Activated naive CD8-positive, alpha-beta T cell treated with anti-CD3 and anti-CD28 coated beads for 36 hours (primary cell): ENCODE measurements at regions not wholly inside any gene's neighbourhood (a gene's known extent, or its start where the extent isn't known, plus 50 kb on each side); places are given as distances from the start of the nearest gene placed in this dataset.
"Not testable (repeated sequence)": the region's sequence is repeated elsewhere in the genome, so short reads cannot be mapped to it uniquely, and the experiment has no call there.

Source experiments
- DNase-seq: peaks from one replicate; pipeline ENCODE4 v3.0.0; 2021
- H3K27ac Mint-ChIP-seq: one replicate; pipeline ENCODE4 v1.8.0; 2022; ENCODE audit warnings: mild to moderate bottlenecking, moderate library complexity, mixed read lengths
- H3K27me3 Mint-ChIP-seq: one replicate; pipeline ENCODE4 v1.8.0; 2022; ENCODE audit warnings: mild to moderate bottlenecking, mixed read lengths
- H3K36me3 Mint-ChIP-seq: one replicate; pipeline ENCODE4 v1.8.0; 2021; ENCODE audit warnings: mild to moderate bottlenecking, mixed read lengths
- H3K4me1 Mint-ChIP-seq: one replicate; pipeline ENCODE4 v1.8.0; 2021; ENCODE audit warnings: mixed read lengths
- H3K4me3 Mint-ChIP-seq: one replicate; pipeline ENCODE4 v1.8.0; 2022; ENCODE audit warnings: mild to moderate bottlenecking, moderate library complexity, mixed read lengths
- H3K9me3 Mint-ChIP-seq: one replicate; pipeline ENCODE4 v1.8.0; 2022; ENCODE audit warnings: mixed read lengths

DNA sequence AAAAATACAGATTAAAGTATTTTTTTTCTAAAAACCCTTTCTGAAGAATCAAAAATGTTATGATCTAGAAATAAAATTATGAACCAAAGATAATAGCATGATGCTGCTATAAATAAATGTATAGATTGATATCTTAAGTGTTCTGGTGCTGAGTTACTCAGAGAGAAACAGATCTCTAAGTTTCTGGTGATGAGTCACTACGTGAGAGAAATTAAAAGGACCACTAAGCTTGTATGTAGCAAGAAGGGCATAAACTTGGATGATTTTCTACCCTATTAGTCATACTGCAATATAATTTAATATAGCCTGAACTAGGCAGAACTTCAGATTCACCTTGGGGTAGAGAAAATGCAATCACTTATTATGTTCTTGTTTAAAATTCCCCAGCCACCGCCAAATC is 514.8 kb downstream of the AMY1C start:
- H3K27ac Mint-ChIP-seq = no peak overlapping the region
- H3K36me3 Mint-ChIP-seq = no peaks in the 10 kb centered on the region
- H3K9me3 Mint-ChIP-seq = peaks cover 5% of the 10 kb centered on the region
- H3K27me3 Mint-ChIP-seq = no peaks in the 10 kb centered on the region
- H3K4me1 Mint-ChIP-seq = no peaks in the 10 kb centered on the region
- H3K4me3 Mint-ChIP-seq = no peak overlapping the region
- DNase-seq = no peak

DNA sequence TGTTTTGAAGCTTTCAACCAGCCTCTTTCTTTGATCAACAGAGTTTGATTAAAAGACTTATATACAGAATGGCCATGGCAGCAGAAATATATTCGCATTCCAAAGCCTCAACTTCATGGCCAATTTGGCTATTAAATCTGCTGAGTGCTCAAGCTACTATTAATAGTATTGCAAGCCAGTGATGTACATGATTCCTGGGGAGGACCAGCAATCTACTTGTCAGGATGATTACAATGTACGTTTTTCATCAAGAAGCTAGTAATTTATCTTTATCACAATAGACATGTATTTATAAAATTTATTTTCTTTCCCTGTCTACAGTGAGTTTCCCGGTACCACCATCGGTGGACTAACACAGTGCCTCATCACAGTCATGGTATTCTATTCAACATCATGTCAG is 515.5 kb downstream of the AMY1C start:
- H3K36me3 Mint-ChIP-seq = no peaks in the 10 kb centered on the region
- no peak overlapping the region for H3K27ac Mint-ChIP-seq
- no peak overlapping the region for H3K4me3 Mint-ChIP-seq
- DNase-seq = no peak
- H3K27me3 Mint-ChIP-seq = no peaks in the 10 kb centered on the region
- H3K9me3 Mint-ChIP-seq = peaks cover 5% of the 10 kb centered on the region
- no peaks in the 10 kb centered on the region for H3K4me1 Mint-ChIP-seq

GRCh38 chr1:104266612-104267011 is 516.9 kb downstream of the AMY1C start:
- Mint-ChIP-seq H3K27ac (no peak overlapping the region), H3K36me3 (no peaks in the 10 kb centered on the region), H3K4me3 (no peak overlapping the region), H3K9me3 (peaks cover 5% of the 10 kb centered on the region), H3K27me3 (no peaks in the 10 kb centered on the region), H3K4me1 (no peaks in the 10 kb centered on the region)
- no peak for DNase-seq

DNA sequence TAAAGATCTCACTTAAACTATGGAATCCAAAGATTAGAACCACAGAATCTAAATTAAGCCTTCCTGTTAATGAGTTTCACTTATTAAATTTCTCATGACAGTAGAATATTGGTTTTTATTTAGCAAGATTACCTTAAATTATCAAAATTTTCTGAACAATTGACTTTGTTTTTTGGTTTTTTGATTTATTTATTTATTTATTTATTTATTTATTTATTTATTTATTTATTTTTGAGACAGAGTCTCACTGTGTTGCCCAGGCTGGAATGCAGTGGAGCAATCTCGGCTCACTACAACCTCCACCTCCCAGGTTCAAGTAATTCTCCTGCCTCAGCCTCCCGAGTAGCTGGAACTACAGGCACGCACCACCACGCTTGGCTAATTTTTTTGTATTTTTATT is 538.6 kb downstream of the AMY1C start:
- not testable (repeated sequence) for H3K9me3 Mint-ChIP-seq, H3K27ac Mint-ChIP-seq, H3K4me3 Mint-ChIP-seq, H3K36me3 Mint-ChIP-seq, H3K4me1 Mint-ChIP-seq, DNase-seq, H3K27me3 Mint-ChIP-seq

GRCh38 chr1:104291156-104291555 is 541.5 kb downstream of the AMY1C start:
- Mint-ChIP-seq H3K4me1 (no peaks in the 10 kb centered on the region), H3K36me3 (no peaks in the 10 kb centered on the region), H3K27ac (no peak overlapping the region), H3K9me3 (peaks cover 8% of the 10 kb centered on the region), H3K27me3 (no peaks in the 10 kb centered on the region), H3K4me3 (no peak overlapping the region)
- DNase-seq = no peak

GRCh38 chr1:104294259-104294658 is 544.6 kb downstream of the AMY1C start:
- no peak for DNase-seq
- no peak overlapping the region for H3K27ac Mint-ChIP-seq
- no peaks in the 10 kb centered on the region for H3K36me3 Mint-ChIP-seq
- H3K27me3 Mint-ChIP-seq = no peaks in the 10 kb centered on the region
- H3K4me1 Mint-ChIP-seq = no peaks in the 10 kb centered on the region
- no peak overlapping the region for H3K4me3 Mint-ChIP-seq
- H3K9me3 Mint-ChIP-seq = peaks cover 1% of the 10 kb centered on the region

- peaks cover 1% of the 10 kb centered on the region for H3K9me3 Mint-ChIP-seq
- H3K36me3 Mint-ChIP-seq = no peaks in the 10 kb centered on the region
- DNase-seq = no peak
- H3K27me3 Mint-ChIP-seq = no peaks in the 10 kb centered on the region
- no peaks in the 10 kb centered on the region for H3K4me1 Mint-ChIP-seq
- H3K27ac Mint-ChIP-seq = no peak overlapping the region
- no peak overlapping the region for H3K4me3 Mint-ChIP-seq
Observed at GRCh38 chr1:104295511-104295910, 545.8 kb downstream of the AMY1C start.

DNA sequence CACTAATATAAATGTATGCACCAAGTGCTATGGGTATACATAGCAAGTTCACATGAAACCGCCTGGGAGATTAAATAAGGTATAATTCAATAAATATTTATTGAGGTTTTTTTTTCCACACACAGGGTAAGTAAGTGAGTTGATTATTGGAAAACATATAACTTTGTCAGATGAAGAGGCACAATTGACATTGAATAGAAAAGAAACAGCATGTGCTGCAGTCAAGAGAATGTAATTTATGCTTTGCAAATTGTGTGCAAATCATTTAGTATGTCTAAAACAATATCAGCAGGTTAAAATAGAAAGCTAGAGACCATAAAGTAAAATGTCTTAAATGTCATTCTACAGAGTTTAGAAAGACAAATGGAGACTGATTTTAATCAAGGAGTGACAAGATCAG is 560.0 kb downstream of the AMY1C start:
- Mint-ChIP-seq H3K4me3 (no peak overlapping the region), H3K9me3 (peaks cover 19% of the 10 kb centered on the region), H3K36me3 (no peaks in the 10 kb centered on the region), H3K4me1 (no peaks in the 10 kb centered on the region), H3K27ac (no peak overlapping the region), H3K27me3 (no peaks in the 10 kb centered on the region)
- no peak for DNase-seq

- H3K4me3 Mint-ChIP-seq = no peak overlapping the region
- H3K27ac Mint-ChIP-seq = no peak overlapping the region
- no peak for DNase-seq
- H3K4me1 Mint-ChIP-seq = no peaks in the 10 kb centered on the region
- H3K9me3 Mint-ChIP-seq = peaks cover 12% of the 10 kb centered on the region
- no peaks in the 10 kb centered on the region for H3K27me3 Mint-ChIP-seq
- H3K36me3 Mint-ChIP-seq = no peaks in the 10 kb centered on the region
Observed at GRCh38 chr1:104315823-104316222, 566.1 kb downstream of the AMY1C start.

- H3K27me3 Mint-ChIP-seq = no peaks in the 10 kb centered on the region
- no peak for DNase-seq
- H3K36me3 Mint-ChIP-seq = no peaks in the 10 kb centered on the region
- H3K27ac Mint-ChIP-seq = no peak overlapping the region
- H3K4me3 Mint-ChIP-seq = no peak overlapping the region
- H3K4me1 Mint-ChIP-seq = no peaks in the 10 kb centered on the region
- peaks cover 1% of the 10 kb centered on the region for H3K9me3 Mint-ChIP-seq
Observed at GRCh38 chr1:104322131-104322530, 572.4 kb downstream of the AMY1C start.

DNA sequence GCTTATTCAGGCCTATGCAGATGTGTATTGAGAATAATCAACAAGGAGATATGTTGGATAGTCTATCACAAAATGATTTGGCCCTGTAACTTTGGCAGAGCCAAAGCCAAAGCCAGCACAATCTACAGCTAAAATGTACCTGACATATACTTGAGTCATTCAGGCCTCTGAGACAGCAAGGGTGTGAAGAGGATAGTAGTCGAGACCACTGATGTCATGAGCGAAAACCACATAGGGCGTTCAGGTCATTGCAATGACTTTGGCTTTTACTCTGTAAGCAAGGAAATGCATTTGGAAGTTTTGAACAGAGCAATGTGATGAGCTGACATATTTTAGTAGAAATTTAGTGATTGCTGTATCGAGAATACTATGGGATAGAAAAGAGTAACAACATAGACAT is 579.6 kb downstream of the AMY1C start:
- Mint-ChIP-seq H3K36me3 (no peaks in the 10 kb centered on the region), H3K27me3 (no peaks in the 10 kb centered on the region), H3K4me1 (no peaks in the 10 kb centered on the region), H3K4me3 (no peak overlapping the region), H3K9me3 (peaks cover 6% of the 10 kb centered on the region), H3K27ac (no peak overlapping the region)
- DNase-seq = no peak

- peaks cover 12% of the 10 kb centered on the region for H3K9me3 Mint-ChIP-seq
- H3K27me3 Mint-ChIP-seq = no peaks in the 10 kb centered on the region
- no peak overlapping the region for H3K4me3 Mint-ChIP-seq
- no peaks in the 10 kb centered on the region for H3K4me1 Mint-ChIP-seq
- no peak for DNase-seq
- H3K36me3 Mint-ChIP-seq = no peaks in the 10 kb centered on the region
- H3K27ac Mint-ChIP-seq = no peak overlapping the region
Observed at GRCh38 chr1:104331763-104332162, 582.1 kb downstream of the AMY1C start.

- not testable (repeated sequence) for H3K4me3 Mint-ChIP-seq, DNase-seq, H3K4me1 Mint-ChIP-seq, H3K27ac Mint-ChIP-seq, H3K36me3 Mint-ChIP-seq, H3K27me3 Mint-ChIP-seq
- peaks cover 24% of the 10 kb centered on the region for H3K9me3 Mint-ChIP-seq
Observed at GRCh38 chr1:104337927-104338326, 588.2 kb downstream of the AMY1C start.

- no peak overlapping the region for H3K4me3 Mint-ChIP-seq
- no peaks in the 10 kb centered on the region for H3K36me3 Mint-ChIP-seq
- peaks cover 24% of the 10 kb centered on the region for H3K9me3 Mint-ChIP-seq
- no peaks in the 10 kb centered on the region for H3K4me1 Mint-ChIP-seq
- H3K27me3 Mint-ChIP-seq = no peaks in the 10 kb centered on the region
- no peak overlapping the region for H3K27ac Mint-ChIP-seq
- no peak for DNase-seq
Observed at GRCh38 chr1:104341944-104342343, 592.2 kb downstream of the AMY1C start.

- no peak overlapping the region for H3K4me3 Mint-ChIP-seq
- DNase-seq = no peak
- peaks cover 5% of the 10 kb centered on the region for H3K9me3 Mint-ChIP-seq
- no peaks in the 10 kb centered on the region for H3K4me1 Mint-ChIP-seq
- H3K27me3 Mint-ChIP-seq = no peaks in the 10 kb centered on the region
- no peaks in the 10 kb centered on the region for H3K36me3 Mint-ChIP-seq
- no peak overlapping the region for H3K27ac Mint-ChIP-seq
Observed at GRCh38 chr1:104348277-104348676, 598.6 kb downstream of the AMY1C start.

DNA sequence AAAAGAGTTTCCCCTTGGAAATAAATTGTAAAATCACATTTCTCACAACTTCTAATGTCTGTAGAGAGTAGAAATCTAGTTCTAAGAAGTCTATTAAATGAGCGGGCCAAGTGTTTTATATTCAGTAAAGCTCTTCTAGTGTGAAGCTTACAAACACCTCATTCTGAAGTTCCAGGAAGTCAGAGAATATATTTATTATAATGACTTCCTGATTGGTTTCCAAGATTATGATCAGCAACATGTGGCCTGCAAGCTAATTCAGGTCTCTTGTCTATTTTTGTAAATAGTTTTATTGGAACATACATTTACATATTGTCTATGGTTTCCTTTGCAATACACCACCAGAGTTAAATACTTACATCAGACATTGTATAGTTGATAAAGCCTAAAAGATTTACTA is 603.9 kb downstream of the AMY1C start:
- H3K4me3 Mint-ChIP-seq = no peak overlapping the region
- no peaks in the 10 kb centered on the region for H3K9me3 Mint-ChIP-seq
- H3K36me3 Mint-ChIP-seq = no peaks in the 10 kb centered on the region
- no peaks in the 10 kb centered on the region for H3K4me1 Mint-ChIP-seq
- DNase-seq = no peak
- no peaks in the 10 kb centered on the region for H3K27me3 Mint-ChIP-seq
- no peak overlapping the region for H3K27ac Mint-ChIP-seq

DNA sequence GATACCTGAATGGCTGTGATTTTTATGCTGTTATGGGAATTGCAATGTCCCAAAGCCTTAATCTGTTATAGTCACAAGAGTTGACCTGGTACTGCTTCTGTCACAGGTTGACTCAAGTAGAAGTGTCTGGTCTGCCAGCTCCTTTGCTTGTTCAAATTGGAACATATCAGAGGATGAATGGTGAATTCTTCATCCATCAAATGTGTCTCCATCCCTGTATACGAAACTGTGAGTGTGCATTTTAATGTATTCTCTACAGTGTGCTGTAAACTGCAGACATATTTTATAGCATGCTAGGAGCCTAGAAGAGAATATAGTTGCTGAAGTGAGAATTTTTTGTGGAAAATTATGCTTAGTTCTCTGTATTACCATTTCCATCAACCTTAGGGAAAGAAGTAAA is 608.4 kb downstream of the AMY1C start:
- Mint-ChIP-seq H3K27me3 (no peaks in the 10 kb centered on the region), H3K9me3 (peaks cover 4% of the 10 kb centered on the region), H3K4me1 (no peaks in the 10 kb centered on the region), H3K27ac (no peak overlapping the region), H3K4me3 (no peak overlapping the region), H3K36me3 (no peaks in the 10 kb centered on the region)
- DNase-seq = no peak
